ENCODE measurements at regions not wholly inside any gene's neighbourhood (a gene's known extent, or its start where the extent isn't known, plus 50 kb on each side); places are given as distances from the start of the nearest gene placed in this dataset.

DNA sequence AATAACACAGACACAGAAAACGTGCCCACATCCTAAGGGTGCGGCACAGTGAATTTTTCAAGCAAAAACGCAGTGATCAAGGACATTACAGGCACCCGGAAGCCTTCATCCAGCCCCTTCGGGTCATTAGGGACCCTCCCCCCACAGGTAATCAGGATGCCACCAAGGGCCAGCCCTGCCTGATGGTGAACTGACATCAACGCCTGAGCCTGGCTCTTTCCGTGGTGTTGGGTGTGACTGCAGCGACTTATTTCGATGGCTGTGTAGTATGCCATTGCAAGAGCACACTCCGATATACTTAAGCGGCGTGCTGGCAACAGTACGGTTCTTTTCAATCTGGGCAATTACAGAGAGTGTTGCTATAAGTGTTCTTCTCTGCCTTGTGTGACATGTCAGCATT lies 310.0 kb upstream of the IRX1 start:
- H3K9ac ChIP-seq: no peak overlapping the region
- TF ChIP-seq, protein P1, sequence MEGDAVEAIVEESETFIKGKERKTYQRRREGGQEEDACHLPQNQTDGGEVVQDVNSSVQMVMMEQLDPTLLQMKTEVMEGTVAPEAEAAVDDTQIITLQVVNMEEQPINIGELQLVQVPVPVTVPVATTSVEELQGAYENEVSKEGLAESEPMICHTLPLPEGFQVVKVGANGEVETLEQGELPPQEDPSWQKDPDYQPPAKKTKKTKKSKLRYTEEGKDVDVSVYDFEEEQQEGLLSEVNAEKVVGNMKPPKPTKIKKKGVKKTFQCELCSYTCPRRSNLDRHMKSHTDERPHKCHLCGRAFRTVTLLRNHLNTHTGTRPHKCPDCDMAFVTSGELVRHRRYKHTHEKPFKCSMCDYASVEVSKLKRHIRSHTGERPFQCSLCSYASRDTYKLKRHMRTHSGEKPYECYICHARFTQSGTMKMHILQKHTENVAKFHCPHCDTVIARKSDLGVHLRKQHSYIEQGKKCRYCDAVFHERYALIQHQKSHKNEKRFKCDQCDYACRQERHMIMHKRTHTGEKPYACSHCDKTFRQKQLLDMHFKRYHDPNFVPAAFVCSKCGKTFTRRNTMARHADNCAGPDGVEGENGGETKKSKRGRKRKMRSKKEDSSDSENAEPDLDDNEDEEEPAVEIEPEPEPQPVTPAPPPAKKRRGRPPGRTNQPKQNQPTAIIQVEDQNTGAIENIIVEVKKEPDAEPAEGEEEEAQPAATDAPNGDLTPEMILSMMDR (conservative IDR thresholded peaks at IDR 0.05; ENCODE audit: low read depth, low read length): no peak
- H4K20me1 ChIP-seq (ENCODE audit: insufficient read depth): no peaks in the 10 kb centered on the region
- no peak overlapping the region for H3K27ac ChIP-seq
- no peak overlapping the region for H3K4me3 ChIP-seq (IDR thresholded peaks at IDR 0.05; ENCODE audit: insufficient read depth, low read depth, low read length)
- H3K4me2 ChIP-seq: no peak overlapping the region
- peaks cover 10% of the 10 kb centered on the region for H3K4me1 ChIP-seq (ENCODE audit: low read depth, poor library complexity, severe bottlenecking)
- no peak overlapping the region for H2AFZ ChIP-seq (ENCODE audit: low read depth)
- no peaks in the 10 kb centered on the region for H3K36me3 ChIP-seq (ENCODE audit: insufficient read depth)
- H3K79me2 ChIP-seq (ENCODE audit: insufficient read depth, low read depth): no peaks in the 10 kb centered on the region
- H3K27me3 ChIP-seq (ENCODE audit: insufficient read depth, low read depth): no peaks in the 10 kb centered on the region

DNA sequence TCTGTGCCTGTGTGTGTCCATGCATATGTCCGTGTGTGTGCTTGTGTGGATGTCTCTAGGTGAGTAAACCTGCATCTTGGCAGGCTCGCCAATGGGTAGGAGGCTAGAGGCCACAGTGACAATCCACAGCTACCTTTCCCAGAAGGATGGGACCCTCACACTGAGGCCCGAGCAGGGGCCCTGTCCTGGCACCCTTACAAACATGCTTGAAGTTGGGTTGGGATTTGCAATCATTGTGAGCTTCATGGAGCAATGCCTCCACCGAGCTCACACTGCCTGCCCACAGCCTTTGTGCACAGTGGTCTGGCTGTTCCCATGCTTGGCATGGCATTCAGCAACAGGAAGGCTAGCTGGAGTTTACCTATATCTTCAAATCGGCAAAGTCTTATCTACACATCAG lies 311.1 kb upstream of the IRX1 start:
- Histone ChIP-seq H4K20me1 (ENCODE audit: insufficient read depth) (no peaks in the 10 kb centered on the region), H3K36me3 (ENCODE audit: insufficient read depth) (no peaks in the 10 kb centered on the region), H3K4me1 (ENCODE audit: low read depth, poor library complexity, severe bottlenecking) (peaks cover 3% of the 10 kb centered on the region), H2AFZ (ENCODE audit: low read depth) (no peak overlapping the region), H3K27ac (no peak overlapping the region), H3K27me3 (ENCODE audit: insufficient read depth, low read depth) (no peaks in the 10 kb centered on the region), H3K9ac (no peak overlapping the region), H3K4me2 (no peak overlapping the region), H3K79me2 (ENCODE audit: insufficient read depth, low read depth) (no peaks in the 10 kb centered on the region), H3K4me3 (IDR thresholded peaks at IDR 0.05; ENCODE audit: insufficient read depth, low read depth, low read length) (no peak overlapping the region)
- TF ChIP-seq, protein P1 (conservative IDR thresholded peaks at IDR 0.05; ENCODE audit: low read depth, low read length): no peak

DNA sequence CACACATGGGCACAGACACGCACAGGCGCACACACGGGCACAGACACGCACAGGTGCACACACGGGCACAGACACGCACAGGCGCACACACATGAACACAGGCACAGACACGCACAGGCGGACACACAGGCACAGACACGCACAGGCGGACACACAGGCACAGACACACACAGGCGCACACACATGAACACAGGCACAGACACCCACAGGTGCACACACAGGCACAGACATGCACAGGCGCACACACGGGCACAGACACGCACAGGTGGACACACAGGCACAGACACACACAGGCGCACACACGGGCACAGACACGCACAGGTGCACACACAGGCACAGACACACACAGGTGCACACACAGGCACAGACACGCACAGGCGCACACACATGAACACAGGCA lies 312.8 kb upstream of the IRX1 start:
- no peaks in the 10 kb centered on the region for H3K4me1 ChIP-seq (ENCODE audit: low read depth, poor library complexity, severe bottlenecking)
- TF ChIP-seq, protein P1 (conservative IDR thresholded peaks at IDR 0.05; ENCODE audit: low read depth, low read length): no peak
- H3K4me2 ChIP-seq: no peak overlapping the region
- H3K4me3 ChIP-seq (IDR thresholded peaks at IDR 0.05; ENCODE audit: insufficient read depth, low read depth, low read length): no peak overlapping the region
- H4K20me1 ChIP-seq (ENCODE audit: insufficient read depth): no peaks in the 10 kb centered on the region
- no peak overlapping the region for H3K9ac ChIP-seq
- no peaks in the 10 kb centered on the region for H3K27me3 ChIP-seq (ENCODE audit: insufficient read depth, low read depth)
- H3K79me2 ChIP-seq (ENCODE audit: insufficient read depth, low read depth): no peaks in the 10 kb centered on the region
- no peak overlapping the region for H2AFZ ChIP-seq (ENCODE audit: low read depth)
- H3K27ac ChIP-seq: no peak overlapping the region
- no peaks in the 10 kb centered on the region for H3K36me3 ChIP-seq (ENCODE audit: insufficient read depth)

DNA sequence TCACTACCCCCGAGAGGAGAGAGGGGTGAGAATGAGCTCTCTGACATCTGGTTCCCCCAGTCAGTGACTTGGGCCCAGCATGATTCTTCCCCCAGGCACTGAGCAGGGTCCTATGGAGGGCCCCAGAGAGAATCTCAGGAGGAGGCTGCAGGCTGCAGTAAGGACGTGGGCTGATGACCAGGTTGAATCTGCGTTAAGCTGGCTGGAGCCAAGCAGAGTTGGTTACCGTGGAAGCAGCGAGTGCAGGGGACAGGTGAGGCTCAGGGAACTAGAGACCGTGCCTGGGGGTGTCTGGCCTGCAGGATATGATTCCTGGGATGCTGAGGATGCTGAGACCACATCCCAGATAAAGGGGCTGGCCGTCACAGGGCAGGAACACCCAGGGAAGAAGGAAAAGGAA lies 314.3 kb upstream of the IRX1 start:
- Histone ChIP-seq H3K36me3 (ENCODE audit: insufficient read depth) (no peaks in the 10 kb centered on the region), H3K27me3 (ENCODE audit: insufficient read depth, low read depth) (no peaks in the 10 kb centered on the region), H3K4me3 (IDR thresholded peaks at IDR 0.05; ENCODE audit: insufficient read depth, low read depth, low read length) (no peak overlapping the region), H3K9ac (no peak overlapping the region), H3K27ac (no peak overlapping the region), H3K79me2 (ENCODE audit: insufficient read depth, low read depth) (no peaks in the 10 kb centered on the region), H3K4me1 (ENCODE audit: low read depth, poor library complexity, severe bottlenecking) (no peaks in the 10 kb centered on the region), H4K20me1 (ENCODE audit: insufficient read depth) (no peaks in the 10 kb centered on the region), H2AFZ (ENCODE audit: low read depth) (no peak overlapping the region), H3K4me2 (no peak overlapping the region)
- TF ChIP-seq, protein P1 (conservative IDR thresholded peaks at IDR 0.05; ENCODE audit: low read depth, low read length): no peak

DNA sequence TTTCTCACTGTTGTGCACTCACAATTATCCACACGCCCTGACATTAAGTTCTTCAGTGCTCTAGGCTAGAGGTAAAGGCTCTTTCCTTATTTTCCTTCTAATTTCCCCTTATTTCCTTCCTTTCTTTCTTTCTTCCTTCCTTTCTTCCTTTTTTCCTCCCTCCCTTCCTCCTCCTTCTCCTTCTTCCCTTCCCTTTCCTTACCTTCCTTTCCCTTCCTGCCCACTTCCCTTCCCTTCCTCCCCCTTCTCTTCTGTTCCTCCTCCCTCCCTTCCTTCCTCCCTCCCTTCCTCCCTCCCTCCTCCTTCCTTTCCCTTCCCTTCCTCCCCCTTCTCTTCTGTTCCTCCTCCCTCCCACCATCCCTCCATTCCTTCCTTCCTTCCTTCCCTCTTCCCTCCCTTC lies 317.0 kb upstream of the IRX1 start:
- Histone ChIP-seq H3K4me1 (ENCODE audit: low read depth, poor library complexity, severe bottlenecking) (no peaks in the 10 kb centered on the region), H3K27ac (no peak overlapping the region), H2AFZ (ENCODE audit: low read depth) (no peak overlapping the region), H4K20me1 (ENCODE audit: insufficient read depth) (no peaks in the 10 kb centered on the region), H3K4me2 (no peak overlapping the region), H3K27me3 (ENCODE audit: insufficient read depth, low read depth) (no peaks in the 10 kb centered on the region), H3K4me3 (IDR thresholded peaks at IDR 0.05; ENCODE audit: insufficient read depth, low read depth, low read length) (no peak overlapping the region), H3K79me2 (ENCODE audit: insufficient read depth, low read depth) (no peaks in the 10 kb centered on the region), H3K36me3 (ENCODE audit: insufficient read depth) (no peaks in the 10 kb centered on the region), H3K9ac (no peak overlapping the region)
- TF ChIP-seq, protein P1 (conservative IDR thresholded peaks at IDR 0.05; ENCODE audit: low read depth, low read length): no peak

All from KMS-11 (cell line).